ENCODE measurements at regions not wholly inside any gene's neighbourhood (a gene's known extent, or its start where the extent isn't known, plus 50 kb on each side); places are given as distances from the start of the nearest gene placed in this dataset.

- Histone ChIP-seq H3K27me3 (ENCODE audit: insufficient read depth, low read depth, severe bottlenecking) (no peaks in the 10 kb centered on the region), H3K9me3 (ENCODE audit: severe bottlenecking) (peaks cover 6% of the 10 kb centered on the region), H3K27ac (no peak overlapping the region), H3K4me3 (ENCODE audit: low read depth, low read length) (no peak overlapping the region), H3K36me3 (no peaks in the 10 kb centered on the region)
- TF ChIP-seq CTCF (IDR thresholded peaks at IDR 0.05; ENCODE audit: low read depth, low read length) = no peak
- no peak for DNase-seq
Measured at GRCh38 chr4:110289601-110290100, 91.2 kb upstream of the ELOVL6 start.

DNA sequence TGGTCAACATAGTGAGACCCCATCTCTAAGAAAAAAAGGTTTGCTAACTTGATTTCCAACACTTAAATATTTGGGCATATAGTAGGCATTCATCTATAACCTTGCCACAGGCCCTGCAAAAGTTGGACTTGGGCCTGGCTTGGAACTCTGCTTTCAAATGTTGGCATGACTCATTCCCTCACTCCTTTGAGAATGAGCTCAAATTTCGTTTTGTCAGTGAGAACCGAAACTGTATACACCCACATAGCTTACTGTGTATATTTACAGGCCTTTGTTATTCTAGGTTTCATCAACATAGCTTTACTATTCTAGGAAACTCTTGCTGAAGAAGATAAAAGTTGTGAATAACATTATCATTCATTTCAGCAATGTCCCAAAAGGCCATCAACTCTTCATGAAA, 88.7 kb upstream of the ELOVL6 start:
- Histone ChIP-seq H3K36me3 (no peaks in the 10 kb centered on the region), H3K27ac (no peak overlapping the region), H3K9me3 (ENCODE audit: severe bottlenecking) (no peaks in the 10 kb centered on the region), H3K27me3 (ENCODE audit: insufficient read depth, low read depth, severe bottlenecking) (no peaks in the 10 kb centered on the region), H3K4me3 (ENCODE audit: low read depth, low read length) (no peak overlapping the region)
- TF ChIP-seq CTCF (IDR thresholded peaks at IDR 0.05; ENCODE audit: low read depth, low read length) = no peak
- no peak for DNase-seq

DNA sequence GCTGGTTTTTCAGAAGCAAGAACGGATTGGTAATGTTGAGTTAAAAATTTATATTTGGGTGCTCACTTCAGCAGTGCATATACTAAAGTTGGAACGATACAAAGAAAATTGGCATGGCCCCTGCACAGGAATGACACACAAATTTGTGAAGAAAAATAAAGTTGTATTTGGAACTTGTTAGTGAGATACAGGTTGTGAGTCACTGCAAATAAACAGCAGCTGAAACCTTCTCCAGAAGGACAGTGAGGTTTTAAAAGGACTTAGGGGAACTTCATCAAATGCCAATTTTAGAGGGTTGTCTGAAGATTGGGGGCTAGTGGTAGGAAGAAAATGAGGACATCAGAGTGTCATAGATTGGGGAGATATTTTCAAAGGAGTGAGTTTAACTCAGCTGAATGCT, 79.7 kb upstream of the ELOVL6 start:
- H3K27me3 ChIP-seq (ENCODE audit: insufficient read depth, low read depth, severe bottlenecking) = no peaks in the 10 kb centered on the region
- no peak for TF ChIP-seq CTCF (IDR thresholded peaks at IDR 0.05; ENCODE audit: low read depth, low read length)
- H3K4me3 ChIP-seq (ENCODE audit: low read depth, low read length) = no peak overlapping the region
- no peaks in the 10 kb centered on the region for H3K36me3 ChIP-seq
- H3K27ac ChIP-seq = no peak overlapping the region
- H3K9me3 ChIP-seq (ENCODE audit: severe bottlenecking) = no peaks in the 10 kb centered on the region
- no peak for DNase-seq

DNA sequence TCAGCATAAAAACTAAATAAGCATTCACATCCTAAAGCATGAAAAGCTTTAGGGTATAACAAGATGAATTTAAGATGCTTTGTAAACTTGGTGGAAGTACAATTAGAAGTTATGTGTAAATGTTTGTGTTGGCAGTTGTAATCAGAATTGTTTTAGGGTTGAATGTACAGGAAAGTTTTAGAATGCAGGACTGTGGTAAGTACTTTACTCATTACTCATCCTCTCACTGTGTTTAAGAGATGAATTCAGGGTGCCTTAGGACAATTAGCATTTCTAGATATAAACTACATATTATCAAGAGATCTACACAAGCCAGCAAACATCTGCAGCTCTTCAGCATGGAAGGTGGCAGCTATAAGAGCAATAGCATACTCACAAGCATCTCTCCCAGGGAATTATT, 77.5 kb upstream of the ELOVL6 start:
- no peak for TF ChIP-seq CTCF (IDR thresholded peaks at IDR 0.05; ENCODE audit: low read depth, low read length)

DNA sequence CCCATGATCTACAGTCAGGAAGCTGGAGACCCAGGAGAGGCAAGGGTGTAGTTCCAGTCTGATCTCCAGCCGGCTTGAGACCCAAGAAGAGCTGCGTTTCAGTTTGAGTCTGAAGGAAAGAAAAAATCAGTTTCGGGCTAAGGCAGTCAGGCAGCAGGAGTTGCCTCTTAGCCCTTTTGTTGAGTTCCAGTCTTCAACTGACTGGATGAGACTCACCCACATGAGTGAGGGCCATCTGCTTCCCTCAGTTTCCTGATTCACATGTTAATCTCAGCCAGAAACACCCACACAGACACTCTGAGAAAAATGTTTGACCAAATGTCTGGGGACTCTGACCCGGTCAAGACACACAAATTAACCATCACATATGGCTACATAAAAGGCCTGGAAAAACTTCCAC, 73.6 kb upstream of the ELOVL6 start:
- Histone ChIP-seq H3K27ac (no peak overlapping the region), H3K27me3 (ENCODE audit: insufficient read depth, low read depth, severe bottlenecking) (no peaks in the 10 kb centered on the region), H3K4me3 (ENCODE audit: low read depth, low read length) (no peak overlapping the region), H3K9me3 (ENCODE audit: severe bottlenecking) (no peaks in the 10 kb centered on the region), H3K36me3 (no peaks in the 10 kb centered on the region)
- DNase-seq = no peak
- no peak for TF ChIP-seq CTCF (IDR thresholded peaks at IDR 0.05; ENCODE audit: low read depth, low read length)

More for the DNA sequence above, 77.5 kb upstream of the ELOVL6 start:
- Histone ChIP-seq H3K36me3 (no peaks in the 10 kb centered on the region), H3K27me3 (ENCODE audit: insufficient read depth, low read depth, severe bottlenecking) (no peaks in the 10 kb centered on the region), H3K9me3 (ENCODE audit: severe bottlenecking) (no peaks in the 10 kb centered on the region), H3K27ac (no peak overlapping the region), H3K4me3 (ENCODE audit: low read depth, low read length) (no peak overlapping the region)
- DNase-seq = no peak

GRCh38 chr4:110270492-110271197, 72.2 kb upstream of the ELOVL6 start:
- Histone ChIP-seq H3K27ac (no peak overlapping the region), H3K27me3 (ENCODE audit: insufficient read depth, low read depth, severe bottlenecking) (no peaks in the 10 kb centered on the region), H3K4me3 (ENCODE audit: low read depth, low read length) (no peak overlapping the region), H3K9me3 (ENCODE audit: severe bottlenecking) (no peaks in the 10 kb centered on the region), H3K36me3 (no peaks in the 10 kb centered on the region)
- TF ChIP-seq CTCF (IDR thresholded peaks at IDR 0.05; ENCODE audit: low read depth, low read length) = no peak
- DNase-seq = no peak
